Stimulated activated CD8-positive, alpha-beta memory T cell treated with anti-CD3 and anti-CD28 coated beads, Interleukin-15, amount 100 ng/mL, for 48 hours (primary cell): ENCODE measurements at regions not wholly inside any gene's neighbourhood (a gene's known extent, or its start where the extent isn't known, plus 50 kb on each side); places are given as distances from the start of the nearest gene placed in this dataset.

Source experiments
- DNase-seq, 2 donors: peaks; one replicate each; pipeline ENCODE4 v3.0.0-alpha.2; 2020; ENCODE audit warnings: low read depth in 2 of 2

- DNase-seq: no peak
Measured at GRCh38 chr12:90899456-90900182, 55.4 kb downstream of the CCER1 start.

GRCh38 chr12:90897986-90898385 is 57.0 kb downstream of the CCER1 start:
- no peak for DNase-seq

GRCh38 chr12:90897316-90897715 is 57.7 kb downstream of the CCER1 start:
- no peak for DNase-seq

GRCh38 chr12:90896821-90897220 is 58.2 kb downstream of the CCER1 start:
- no peak for DNase-seq

- no peak for DNase-seq
Measured at GRCh38 chr12:90896164-90896563, 58.8 kb downstream of the CCER1 start.

GRCh38 chr12:90888316-90888715 is 66.7 kb downstream of the CCER1 start:
- no peak for DNase-seq

- no peak for DNase-seq
Measured at GRCh38 chr12:90883456-90883855, 71.5 kb downstream of the CCER1 start.

GRCh38 chr12:90871726-90872096 is 83.3 kb downstream of the CCER1 start:
- no peak for DNase-seq

GRCh38 chr12:90870971-90871725 is 83.8 kb downstream of the CCER1 start:
- no peak for DNase-seq

- no peak for DNase-seq
Measured at GRCh38 chr12:90868626-90869025, 86.3 kb downstream of the CCER1 start.

- DNase-seq: no peak
Measured at GRCh38 chr12:90859591-90859990, 95.4 kb downstream of the CCER1 start.

GRCh38 chr12:90858252-90858651 is 96.7 kb downstream of the CCER1 start:
- DNase-seq: no peak

GRCh38 chr12:90855534-90855933 is 99.4 kb downstream of the CCER1 start:
- no peak for DNase-seq

- no peak for DNase-seq
Measured at GRCh38 chr12:90854136-90854689, 100.8 kb downstream of the CCER1 start.

GRCh38 chr12:90851800-90852718 is 102.9 kb downstream of the CCER1 start:
- DNase-seq: no peak

GRCh38 chr12:90842477-90842876 is 112.5 kb downstream of the CCER1 start:
- DNase-seq: no peak

- DNase-seq: no peak
Measured at GRCh38 chr12:90841336-90841735, 113.6 kb downstream of the CCER1 start.

GRCh38 chr12:90839346-90839745 is 115.6 kb downstream of the CCER1 start:
- no peak for DNase-seq

- DNase-seq: no peak
Measured at GRCh38 chr12:90836689-90837088, 118.3 kb downstream of the CCER1 start.

- DNase-seq: no peak
Measured at GRCh38 chr12:90833228-90833627, 121.7 kb downstream of the CCER1 start.

- no peak for DNase-seq
Measured at GRCh38 chr12:90832427-90832826, 122.5 kb downstream of the CCER1 start.

- DNase-seq: no peak
Measured at GRCh38 chr12:90831712-90832111, 123.3 kb downstream of the CCER1 start.
